SK-N-MC (cell line): ENCODE measurements at regions not wholly inside any gene's neighbourhood (a gene's known extent, or its start where the extent isn't known, plus 50 kb on each side); places are given as distances from the start of the nearest gene placed in this dataset.

Experiments
- DNase-seq: peaks from one replicate; pipeline ENCODE4 v3.0.0-alpha.2; 2011; ENCODE audit warnings: low read depth, low spot score
- H3K27ac ChIP-seq: fragments of 200-600 bp; sonication (generic); 2 replicates; pipeline ENCODE4 v1.5.1; 2016; ENCODE audit warnings: mixed run types
- H3K36me3 ChIP-seq: fragments of 200-600 bp; sonication (generic); 2 replicates; pipeline ENCODE4 v1.6.1; 2017; ENCODE audit warnings: antibody characterized with exemption, low read length, mixed read lengths; ENCODE audit not compliant: insufficient read depth
- H3K4me3 ChIP-seq: fragments of 200-600 bp; sonication (generic); 2 replicates; pipeline ENCODE4 v1.5.1; 2016
- H3K9ac ChIP-seq: fragments of 200-600 bp; sonication (generic); 2 replicates; pipeline ENCODE4 v1.8.0; 2017; ENCODE audit warnings: mixed run types, mixed read lengths; ENCODE audit not compliant: insufficient read length
- H3K9me3 ChIP-seq: fragments of 200-600 bp; sonication (generic); 2 replicates; pipeline ENCODE4 v1.6.1; 2017; ENCODE audit warnings: low read depth, mild to moderate bottlenecking, antibody characterized with exemption, low read length, moderate library complexity, mixed read lengths
- EZH2 ChIP-seq: fragments of 200-600 bp; sonication (generic); IDR thresholded peaks from one replicate; pipeline ENCODE4 v1.6.1; 2017; ENCODE audit warnings: antibody characterized with exemption
- FOXP2 ChIP-seq: optimal IDR thresholded peaks from 2 replicates; pipeline ENCODE3; 2011; ENCODE audit warnings: mild to moderate bottlenecking, moderate library complexity; ENCODE audit not compliant: insufficient read depth; ENCODE audit errors: extremely low read length, control extremely low read depth
- POLR2AphosphoS5 ChIP-seq: IDR thresholded peaks from 2 replicates; pipeline ENCODE4 v1.6.1; 2012; ENCODE audit warnings: mild to moderate bottlenecking, low read depth, low read length, borderline replicate concordance

GRCh38 chr6:147048930-147049329 is 155.3 kb upstream of the STXBP5 start:
- Histone ChIP-seq H3K27ac (no peak overlapping the region), H3K36me3 (no peaks in the 10 kb centered on the region), H3K9ac (no peak overlapping the region), H3K9me3 (no peaks in the 10 kb centered on the region), H3K4me3 (no peak overlapping the region)
- no peak for TF ChIP-seq EZH2
- DNase-seq: no peak

GRCh38 chr6:147053311-147053921 is 150.8 kb upstream of the STXBP5 start:
- TF ChIP-seq POLR2AphosphoS5: no peak
- no peak for TF ChIP-seq EZH2
- no peak for TF ChIP-seq FOXP2
- no peak overlapping the region for H3K9ac ChIP-seq
- no peak overlapping the region for H3K4me3 ChIP-seq
- no peaks in the 10 kb centered on the region for H3K36me3 ChIP-seq
- no peak overlapping the region for H3K27ac ChIP-seq
- H3K9me3 ChIP-seq: no peaks in the 10 kb centered on the region
- DNase-seq: no peak

GRCh38 chr6:147054158-147054557 is 150.1 kb upstream of the STXBP5 start:
- H3K9ac ChIP-seq: no peak overlapping the region
- TF ChIP-seq EZH2: no peak
- H3K27ac ChIP-seq: no peak overlapping the region
- H3K4me3 ChIP-seq: no peak overlapping the region
- H3K36me3 ChIP-seq: no peaks in the 10 kb centered on the region
- no peak for DNase-seq
- H3K9me3 ChIP-seq: no peaks in the 10 kb centered on the region

GRCh38 chr6:147054871-147055270 is 149.3 kb upstream of the STXBP5 start:
- Histone ChIP-seq H3K36me3 (no peaks in the 10 kb centered on the region), H3K9ac (no peak overlapping the region), H3K27ac (no peak overlapping the region), H3K4me3 (no peak overlapping the region), H3K9me3 (no peaks in the 10 kb centered on the region)
- no peak for TF ChIP-seq EZH2
- DNase-seq: no peak

- no peak for DNase-seq
- H3K9ac ChIP-seq: no peak overlapping the region
- no peak overlapping the region for H3K27ac ChIP-seq
- H3K36me3 ChIP-seq: no peaks in the 10 kb centered on the region
- H3K4me3 ChIP-seq: no peak overlapping the region
- no peaks in the 10 kb centered on the region for H3K9me3 ChIP-seq
- TF ChIP-seq POLR2AphosphoS5 (no peak), FOXP2 (no peak), EZH2 (no peak)
Measured at GRCh38 chr6:147055821-147056392, 148.3 kb upstream of the STXBP5 start.

- H3K9ac ChIP-seq: no peak overlapping the region
- no peak for DNase-seq
- no peaks in the 10 kb centered on the region for H3K36me3 ChIP-seq
- no peaks in the 10 kb centered on the region for H3K9me3 ChIP-seq
- TF ChIP-seq EZH2: no peak
- no peak for TF ChIP-seq FOXP2
- no peak for TF ChIP-seq POLR2AphosphoS5
- H3K27ac ChIP-seq: no peak overlapping the region
- no peak overlapping the region for H3K4me3 ChIP-seq
Measured at GRCh38 chr6:147057188-147057587, 147.0 kb upstream of the STXBP5 start.

- no peak overlapping the region for H3K9ac ChIP-seq
- no peak overlapping the region for H3K4me3 ChIP-seq
- no peaks in the 10 kb centered on the region for H3K9me3 ChIP-seq
- TF ChIP-seq FOXP2 (no peak), POLR2AphosphoS5 (no peak), EZH2 (no peak)
- no peak for DNase-seq
- H3K36me3 ChIP-seq: no peaks in the 10 kb centered on the region
- H3K27ac ChIP-seq: no peak overlapping the region
Measured at GRCh38 chr6:147057705-147058342, 146.4 kb upstream of the STXBP5 start.

GRCh38 chr6:147058786-147059385 is 145.3 kb upstream of the STXBP5 start:
- Histone ChIP-seq H3K9me3 (no peaks in the 10 kb centered on the region), H3K36me3 (no peaks in the 10 kb centered on the region), H3K4me3 (no peak overlapping the region), H3K9ac (no peak overlapping the region), H3K27ac (no peak overlapping the region)
- DNase-seq: no peak
- no peak for TF ChIP-seq FOXP2
- no peak for TF ChIP-seq EZH2
- TF ChIP-seq POLR2AphosphoS5: no peak

GRCh38 chr6:147060636-147061035 is 143.6 kb upstream of the STXBP5 start:
- no peak overlapping the region for H3K4me3 ChIP-seq
- H3K9ac ChIP-seq: no peak overlapping the region
- H3K36me3 ChIP-seq: no peaks in the 10 kb centered on the region
- no peak overlapping the region for H3K27ac ChIP-seq
- no peak for TF ChIP-seq POLR2AphosphoS5
- TF ChIP-seq FOXP2: no peak
- no peak for TF ChIP-seq EZH2
- no peak for DNase-seq
- H3K9me3 ChIP-seq: no peaks in the 10 kb centered on the region
